ENCODE measurements at regions not wholly inside any gene's neighbourhood (a gene's known extent, or its start where the extent isn't known, plus 50 kb on each side); places are given as distances from the start of the nearest gene placed in this dataset.

DNA sequence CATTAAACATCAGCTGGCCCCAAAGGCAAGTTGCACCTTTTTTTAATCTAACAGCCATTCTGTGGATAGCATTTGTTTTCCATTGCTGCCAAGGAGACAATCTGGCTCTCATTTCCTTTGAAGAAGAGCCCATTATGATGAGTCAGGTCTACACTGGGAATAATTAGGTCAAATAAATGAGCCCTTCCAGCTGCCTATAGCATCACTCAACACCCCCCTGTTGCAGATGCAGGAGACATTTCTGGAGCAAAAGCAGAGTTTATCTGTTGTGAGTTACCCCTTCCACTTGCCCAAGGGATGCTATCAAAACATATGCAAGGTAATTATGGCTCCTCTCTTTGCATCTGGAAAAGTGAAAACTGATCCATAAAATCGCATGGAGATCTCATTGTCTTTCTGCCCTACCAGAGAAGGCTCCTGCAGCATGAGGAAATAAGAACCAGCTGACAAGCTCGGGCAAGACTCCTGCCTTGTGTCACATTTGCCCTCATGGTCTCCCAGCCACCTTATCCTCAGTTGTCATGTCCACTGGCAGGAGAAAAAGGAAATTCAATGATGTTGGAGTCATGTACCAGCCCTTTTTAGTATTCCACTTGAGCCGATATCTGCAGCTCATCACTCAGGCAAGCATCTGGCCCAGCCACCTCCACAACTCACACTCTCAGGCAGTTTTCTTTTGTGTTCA, 135.9 kb downstream of the SLC30A10 start:
- TF ChIP-seq, protein P1, sequence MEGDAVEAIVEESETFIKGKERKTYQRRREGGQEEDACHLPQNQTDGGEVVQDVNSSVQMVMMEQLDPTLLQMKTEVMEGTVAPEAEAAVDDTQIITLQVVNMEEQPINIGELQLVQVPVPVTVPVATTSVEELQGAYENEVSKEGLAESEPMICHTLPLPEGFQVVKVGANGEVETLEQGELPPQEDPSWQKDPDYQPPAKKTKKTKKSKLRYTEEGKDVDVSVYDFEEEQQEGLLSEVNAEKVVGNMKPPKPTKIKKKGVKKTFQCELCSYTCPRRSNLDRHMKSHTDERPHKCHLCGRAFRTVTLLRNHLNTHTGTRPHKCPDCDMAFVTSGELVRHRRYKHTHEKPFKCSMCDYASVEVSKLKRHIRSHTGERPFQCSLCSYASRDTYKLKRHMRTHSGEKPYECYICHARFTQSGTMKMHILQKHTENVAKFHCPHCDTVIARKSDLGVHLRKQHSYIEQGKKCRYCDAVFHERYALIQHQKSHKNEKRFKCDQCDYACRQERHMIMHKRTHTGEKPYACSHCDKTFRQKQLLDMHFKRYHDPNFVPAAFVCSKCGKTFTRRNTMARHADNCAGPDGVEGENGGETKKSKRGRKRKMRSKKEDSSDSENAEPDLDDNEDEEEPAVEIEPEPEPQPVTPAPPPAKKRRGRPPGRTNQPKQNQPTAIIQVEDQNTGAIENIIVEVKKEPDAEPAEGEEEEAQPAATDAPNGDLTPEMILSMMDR (IDR thresholded peaks at IDR 0.05) = no peak
- TF ChIP-seq NRF1 (IDR thresholded peaks at IDR 0.05; ENCODE audit: low read depth, low read length) (no peak), YY1 (IDR thresholded peaks at IDR 0.05; ENCODE audit: low read depth) (peak; percentile 53; the same call in 1 of the 2 replicates), RFX5 (IDR thresholded peaks at IDR 0.05; ENCODE audit: low read length) (no peak), RAD21 (IDR thresholded peaks at IDR 0.05; ENCODE audit: low read length) (peak; percentile 26; the same call in 1 of the 2 replicates), GABPA (IDR thresholded peaks at IDR 0.05; ENCODE audit: low read depth) (peak; percentile 36; the same call in 1 of the 2 replicates), SIN3A (IDR thresholded peaks at IDR 0.05; ENCODE audit: borderline replicate concordance, low read depth, low read length) (no peak), SMC3 (IDR thresholded peaks at IDR 0.05; ENCODE audit: low read depth, low read length) (no peak), GATA2 (CRISPR knock-in tag; IDR thresholded peaks at IDR 0.05) (peak; percentile 90), NFIC (IDR thresholded peaks at IDR 0.05; ENCODE audit: borderline replicate concordance) (peak; percentile 91), TAF1 (IDR thresholded peaks at IDR 0.05; ENCODE audit: borderline replicate concordance, low read depth, low read length) (no peak), TEAD4 (IDR thresholded peaks at IDR 0.05; ENCODE audit: borderline replicate concordance, insufficient read depth) (peak; percentile 90)
- TF ChIP-seq, protein P2, sequence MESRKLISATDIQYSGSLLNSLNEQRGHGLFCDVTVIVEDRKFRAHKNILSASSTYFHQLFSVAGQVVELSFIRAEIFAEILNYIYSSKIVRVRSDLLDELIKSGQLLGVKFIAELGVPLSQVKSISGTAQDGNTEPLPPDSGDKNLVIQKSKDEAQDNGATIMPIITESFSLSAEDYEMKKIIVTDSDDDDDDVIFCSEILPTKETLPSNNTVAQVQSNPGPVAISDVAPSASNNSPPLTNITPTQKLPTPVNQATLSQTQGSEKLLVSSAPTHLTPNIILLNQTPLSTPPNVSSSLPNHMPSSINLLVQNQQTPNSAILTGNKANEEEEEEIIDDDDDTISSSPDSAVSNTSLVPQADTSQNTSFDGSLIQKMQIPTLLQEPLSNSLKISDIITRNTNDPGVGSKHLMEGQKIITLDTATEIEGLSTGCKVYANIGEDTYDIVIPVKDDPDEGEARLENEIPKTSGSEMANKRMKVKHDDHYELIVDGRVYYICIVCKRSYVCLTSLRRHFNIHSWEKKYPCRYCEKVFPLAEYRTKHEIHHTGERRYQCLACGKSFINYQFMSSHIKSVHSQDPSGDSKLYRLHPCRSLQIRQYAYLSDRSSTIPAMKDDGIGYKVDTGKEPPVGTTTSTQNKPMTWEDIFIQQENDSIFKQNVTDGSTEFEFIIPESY (IDR thresholded peaks at IDR 0.05; ENCODE audit: borderline replicate concordance, low read depth) = peak; percentile 84
- TF ChIP-seq, protein P3, sequence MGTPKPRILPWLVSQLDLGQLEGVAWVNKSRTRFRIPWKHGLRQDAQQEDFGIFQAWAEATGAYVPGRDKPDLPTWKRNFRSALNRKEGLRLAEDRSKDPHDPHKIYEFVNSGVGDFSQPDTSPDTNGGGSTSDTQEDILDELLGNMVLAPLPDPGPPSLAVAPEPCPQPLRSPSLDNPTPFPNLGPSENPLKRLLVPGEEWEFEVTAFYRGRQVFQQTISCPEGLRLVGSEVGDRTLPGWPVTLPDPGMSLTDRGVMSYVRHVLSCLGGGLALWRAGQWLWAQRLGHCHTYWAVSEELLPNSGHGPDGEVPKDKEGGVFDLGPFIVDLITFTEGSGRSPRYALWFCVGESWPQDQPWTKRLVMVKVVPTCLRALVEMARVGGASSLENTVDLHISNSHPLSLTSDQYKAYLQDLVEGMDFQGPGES (IDR thresholded peaks at IDR 0.05; ENCODE audit: low read depth, low read length) = no peak

Measured in SK-N-SH (cell line).